ENCODE measurements at regions not wholly inside any gene's neighbourhood (a gene's known extent, or its start where the extent isn't known, plus 50 kb on each side); places are given as distances from the start of the nearest gene placed in this dataset.
A peak's percentile ranks its signal among the peaks of the same experiment; 100 is the strongest.
"Not testable (repeated sequence)": the region's sequence is repeated elsewhere in the genome, so short reads cannot be mapped to it uniquely, and the experiment has no call there.

DNA sequence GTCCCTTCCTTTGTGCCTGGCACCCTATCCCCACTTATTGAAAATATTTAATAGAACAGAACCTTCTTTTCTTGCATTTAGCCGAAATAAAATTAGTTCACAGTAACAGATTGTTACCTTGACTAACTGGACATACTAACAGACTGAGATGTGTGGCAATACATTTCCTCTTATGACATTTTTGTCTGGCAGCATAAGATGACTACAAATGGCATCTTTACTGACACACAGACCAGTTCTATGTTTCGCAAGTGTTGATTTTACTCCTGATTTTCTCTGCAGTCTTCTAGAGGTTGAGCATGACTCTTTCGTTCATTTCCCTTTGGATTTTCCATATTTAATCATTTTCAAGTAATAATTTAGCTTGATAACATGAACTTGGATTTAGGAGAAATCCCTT lies 474.6 kb downstream of the CBLN4 start:
- DNase-seq (ENCODE audit: low read depth) = no peak

DNA sequence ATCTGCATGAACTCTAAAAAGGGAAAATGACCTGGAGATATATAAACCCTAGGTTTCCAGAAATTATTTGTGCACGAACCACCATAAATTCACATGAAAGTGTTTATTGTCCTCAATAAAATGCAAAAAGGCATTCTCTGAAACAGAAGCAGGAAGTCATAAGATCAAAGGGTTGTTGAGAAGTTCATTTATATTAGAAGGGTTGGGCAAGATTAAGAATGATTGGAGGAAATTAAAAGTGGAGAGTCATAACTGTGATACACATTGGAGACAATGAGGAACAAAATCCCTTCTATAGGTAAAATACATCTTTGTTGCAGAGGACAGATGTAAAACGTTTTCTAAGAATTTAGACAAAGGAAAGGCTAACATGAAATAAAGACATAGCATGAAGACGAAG lies 476.8 kb downstream of the CBLN4 start:
- DNase-seq (ENCODE audit: low read depth) = no peak

DNA sequence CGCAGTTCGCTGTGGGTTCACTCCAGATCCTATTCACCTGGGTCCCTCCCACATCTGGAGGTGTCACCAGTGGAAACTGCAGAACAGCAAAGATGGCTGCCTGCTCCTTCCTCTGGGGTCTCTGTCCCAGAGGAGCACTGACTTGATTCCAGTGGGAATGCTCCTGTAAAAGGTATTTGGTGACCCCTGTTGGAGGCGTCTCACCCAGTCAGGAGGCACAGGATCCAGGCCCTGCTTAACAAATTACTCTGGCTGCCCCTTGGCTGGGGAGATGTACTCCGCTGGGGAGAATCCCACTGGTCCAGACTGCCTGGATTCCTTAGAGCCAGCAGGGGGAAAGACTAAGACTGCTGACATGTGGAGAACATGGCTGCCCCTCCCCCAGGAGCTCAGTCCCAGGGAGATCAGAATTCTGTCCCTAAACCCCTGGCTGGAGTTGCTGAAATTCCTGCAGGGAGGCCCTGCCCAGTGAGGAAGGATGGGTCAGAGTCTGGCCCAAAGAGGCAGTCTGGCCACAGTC lies 483.0 kb downstream of the CBLN4 start:
- no peak for DNase-seq (ENCODE audit: low read depth)

DNA sequence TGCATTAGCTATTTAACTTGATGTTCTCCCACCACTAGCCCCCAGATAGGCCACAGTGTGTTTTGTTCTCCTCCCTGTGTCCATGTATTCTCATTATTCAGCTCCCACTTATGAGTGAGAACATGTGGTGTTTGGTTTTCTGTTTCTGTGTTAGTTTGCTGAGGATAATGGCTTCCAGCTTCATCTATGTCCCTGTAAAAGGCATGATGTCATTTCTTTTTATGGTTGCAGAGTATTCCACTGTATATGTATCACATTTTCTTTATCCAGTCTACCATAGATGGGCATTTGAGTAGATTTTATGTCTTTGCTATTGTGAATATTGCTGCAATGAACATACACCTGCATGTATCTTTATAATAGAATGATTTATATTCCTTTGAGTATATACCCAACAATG lies 487.7 kb downstream of the CBLN4 start:
- not testable (repeated sequence) for DNase-seq (ENCODE audit: low read depth)

DNA sequence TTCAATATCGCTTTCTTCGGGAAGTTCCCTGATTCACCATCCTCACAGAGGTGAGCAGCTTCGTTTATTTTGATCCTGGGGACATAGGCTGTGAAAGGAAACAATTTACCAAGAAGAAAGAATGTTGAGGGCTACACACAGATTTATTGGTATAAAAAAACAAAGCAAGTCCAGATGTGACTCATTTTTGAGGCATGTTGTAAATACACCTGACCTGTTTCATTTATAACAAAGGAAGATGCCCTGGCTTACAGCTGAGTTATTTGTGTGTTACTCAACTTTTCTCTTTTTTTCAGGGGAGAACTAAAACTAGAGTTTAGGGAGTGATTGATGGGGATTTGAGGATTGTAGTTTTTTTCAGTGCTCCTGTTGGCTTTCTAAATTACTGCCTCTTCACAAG lies 489.5 kb downstream of the CBLN4 start:
- peak; percentile 75 for DNase-seq (ENCODE audit: low read depth)

DNA sequence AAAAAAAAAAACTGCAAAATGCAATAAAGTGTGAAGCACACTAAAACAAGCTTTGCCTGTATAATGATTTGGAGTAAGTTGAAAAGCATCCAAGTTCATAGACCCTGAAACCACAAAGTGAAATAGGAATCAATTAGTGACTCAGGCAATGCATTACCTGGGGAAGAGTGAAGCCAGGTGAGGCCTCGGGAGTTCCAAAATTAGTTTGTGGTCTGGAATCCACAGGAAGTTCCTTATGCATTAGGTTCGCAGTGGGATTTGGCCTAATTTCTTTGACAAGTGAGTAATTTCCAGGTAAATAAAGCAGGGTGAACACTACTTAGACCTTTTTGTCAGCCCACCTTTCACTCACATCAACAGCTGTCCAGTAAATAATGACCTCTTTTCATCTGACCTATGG lies 490.8 kb downstream of the CBLN4 start:
- DNase-seq (ENCODE audit: low read depth) = peak; percentile 61

DNA sequence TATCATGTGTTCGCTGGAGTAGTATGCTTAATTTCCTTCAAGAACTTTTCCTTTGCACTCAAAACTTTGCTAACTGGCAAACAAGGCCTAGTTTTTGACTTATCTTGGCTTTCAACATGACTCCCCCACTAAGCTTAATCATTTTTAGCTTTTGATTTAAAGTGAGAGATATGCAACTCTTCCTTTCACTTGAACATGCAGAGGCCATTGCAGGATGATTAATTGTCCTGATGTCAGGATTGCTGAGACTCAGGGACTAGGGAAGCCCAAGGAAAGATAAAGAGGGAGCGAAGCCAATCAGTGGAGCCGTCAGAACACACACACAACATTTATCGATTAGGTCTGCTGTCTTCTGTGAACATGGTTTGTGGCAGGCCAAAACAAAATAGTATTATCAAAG lies 491.4 kb downstream of the CBLN4 start:
- DNase-seq (ENCODE audit: low read depth) = no peak

DNA sequence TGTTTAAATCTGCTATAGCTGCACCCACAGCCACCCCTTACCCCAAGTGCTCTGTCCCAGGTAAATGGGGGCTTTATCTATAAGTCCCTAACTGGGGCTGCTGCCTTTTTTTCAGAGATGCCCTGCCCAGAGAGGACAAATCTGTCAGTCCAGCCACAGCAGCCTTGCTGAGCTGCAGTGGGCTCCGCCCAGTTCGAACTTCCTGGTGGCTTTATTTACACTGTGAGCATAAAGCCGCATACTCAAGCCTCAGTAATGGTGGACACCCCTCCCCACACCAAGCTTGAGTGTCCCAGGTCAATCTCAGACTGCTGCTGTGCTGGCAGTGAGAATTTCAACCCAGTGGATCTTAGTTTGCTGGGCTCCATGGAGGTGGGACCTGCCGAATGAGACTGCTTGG lies 505.2 kb downstream of the CBLN4 start:
- no peak for DNase-seq (ENCODE audit: low read depth)

DNA sequence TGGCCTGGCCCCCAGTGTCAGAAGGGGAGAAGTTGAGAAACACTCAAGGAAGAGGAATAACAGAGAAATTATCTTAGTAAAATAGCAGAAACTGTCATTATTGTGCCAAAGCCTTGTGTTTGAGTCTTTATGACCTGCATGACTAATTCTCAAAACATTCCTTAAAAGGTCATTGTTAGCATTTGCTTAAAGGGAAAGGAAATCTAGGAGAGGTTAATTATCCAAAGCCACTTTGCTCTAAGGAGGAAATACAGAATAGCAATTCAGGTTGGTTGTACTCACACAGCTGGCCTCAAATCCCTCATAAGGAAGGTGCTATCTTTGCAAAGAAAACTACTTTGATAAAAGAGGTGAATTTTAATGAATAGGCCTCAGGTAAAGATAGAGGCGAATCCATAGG lies 516.7 kb downstream of the CBLN4 start:
- peak; percentile 67 for DNase-seq (ENCODE audit: low read depth)

DNA sequence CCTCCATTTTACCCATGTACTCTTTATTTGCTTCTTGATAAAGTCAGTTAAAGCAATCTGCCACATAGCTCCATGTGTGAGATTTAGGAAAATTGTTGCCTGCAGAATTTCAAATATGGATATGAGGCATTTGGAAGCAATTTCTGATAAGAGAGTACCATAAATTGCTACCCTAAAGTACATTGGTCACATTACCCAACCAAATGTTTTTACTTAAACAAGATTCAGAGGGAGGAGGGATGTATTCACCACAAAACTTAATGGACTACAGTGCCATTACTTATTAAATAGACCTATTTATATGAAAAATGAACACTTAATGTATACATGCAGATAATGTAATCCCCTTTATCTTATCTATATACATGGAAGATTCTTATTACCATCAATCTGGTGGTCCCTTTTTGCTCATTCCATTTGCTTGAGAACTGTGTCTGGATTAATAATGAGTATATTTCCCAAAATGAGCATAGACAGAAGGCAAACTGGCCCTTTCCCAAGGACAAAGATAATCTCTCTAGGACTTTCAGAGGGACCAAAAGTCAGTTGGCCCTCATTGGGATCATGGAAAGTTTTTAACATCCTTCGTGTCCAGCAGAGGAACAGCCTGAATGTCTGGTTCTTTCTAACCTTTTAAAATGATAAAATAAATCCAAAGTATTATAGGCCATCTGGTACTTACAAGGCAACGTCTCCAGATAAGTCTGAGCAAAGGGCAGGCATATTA lies 526.4 kb downstream of the CBLN4 start:
- DNase-seq (ENCODE audit: low read depth) = no peak

DNA sequence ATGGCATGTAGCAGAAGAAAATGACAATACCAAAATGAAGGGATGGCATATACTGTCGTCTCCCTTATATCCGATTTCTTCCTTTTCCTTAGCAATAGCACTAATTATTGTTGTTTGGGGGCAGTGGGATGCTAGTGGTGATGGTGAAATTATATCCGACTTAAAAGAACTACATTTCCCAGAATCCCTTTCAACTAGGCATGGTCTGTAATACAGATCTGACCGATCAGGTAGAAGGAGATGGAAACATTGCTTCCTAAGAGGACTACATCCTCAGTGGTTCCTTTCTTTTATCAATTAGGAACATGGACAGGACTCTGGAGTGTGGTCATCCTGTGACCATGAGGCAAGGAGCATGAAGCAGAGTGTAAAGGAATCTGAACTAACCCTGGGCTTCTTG lies 532.6 kb downstream of the CBLN4 start:
- DNase-seq (ENCODE audit: low read depth) = no peak

DNA sequence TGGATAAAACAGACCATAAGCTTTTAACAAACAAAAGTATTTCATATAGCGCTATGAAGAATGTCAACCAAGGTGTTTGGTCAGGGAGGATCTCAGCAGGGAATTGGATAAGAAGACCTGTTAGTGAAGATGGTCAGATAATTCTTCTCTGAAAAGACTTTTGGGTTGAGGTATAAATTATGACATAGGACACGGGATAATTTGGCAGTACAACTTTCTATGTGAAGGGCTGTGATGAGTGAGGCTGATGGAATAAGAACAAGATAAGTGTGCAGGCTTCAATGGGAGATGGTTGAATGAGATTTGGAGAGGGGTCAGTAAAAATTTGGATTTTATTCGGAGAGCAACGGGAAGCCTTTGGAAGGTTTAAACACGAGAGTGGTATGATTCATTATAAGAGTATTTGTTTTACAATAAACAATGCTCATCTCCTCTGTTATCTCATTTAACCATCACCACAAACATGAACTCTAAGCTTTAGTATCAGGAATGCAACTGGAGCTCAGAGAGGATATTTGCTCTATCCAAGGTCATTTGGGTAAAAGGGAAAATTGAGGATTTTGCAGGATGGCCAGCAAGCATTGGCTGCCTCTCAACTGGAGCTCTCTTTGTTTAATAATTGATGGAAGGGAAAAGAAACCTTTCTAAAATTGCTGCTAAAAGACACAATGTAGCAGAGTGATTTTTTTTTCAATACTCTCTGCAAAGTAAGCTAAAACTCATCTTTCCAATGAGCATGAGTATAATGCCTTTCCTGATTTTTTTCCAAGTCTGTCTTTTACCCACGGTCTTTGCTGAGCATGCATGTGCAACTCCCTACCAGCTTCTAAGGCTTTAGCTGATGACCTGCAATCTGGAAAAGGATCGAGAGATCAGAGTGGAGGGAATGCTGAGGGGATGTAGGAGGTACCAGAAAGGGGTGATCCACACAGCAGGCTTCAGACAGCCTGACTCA lies 534.0 kb downstream of the CBLN4 start:
- DNase-seq (ENCODE audit: low read depth) = no peak

DNA sequence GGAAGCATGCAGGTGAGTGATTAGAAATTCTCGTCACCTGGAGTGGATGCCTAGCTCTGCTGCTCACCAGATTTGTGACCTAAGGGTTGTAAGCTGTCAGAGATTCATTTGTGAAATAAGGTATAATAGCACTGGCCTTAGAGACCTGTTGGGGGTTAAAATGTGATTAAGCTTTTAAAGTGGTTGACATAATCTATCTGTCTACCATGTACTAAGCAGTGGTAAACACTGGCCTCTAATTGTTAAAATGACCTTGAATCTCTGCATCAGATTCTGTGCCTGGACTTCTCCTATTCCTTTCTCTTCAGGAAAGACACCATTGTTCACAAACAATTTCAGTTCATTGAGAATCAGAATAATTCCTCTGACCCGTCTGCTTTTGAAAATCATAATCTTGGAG lies 536.2 kb downstream of the CBLN4 start:
- no peak for DNase-seq (ENCODE audit: low read depth)

DNA sequence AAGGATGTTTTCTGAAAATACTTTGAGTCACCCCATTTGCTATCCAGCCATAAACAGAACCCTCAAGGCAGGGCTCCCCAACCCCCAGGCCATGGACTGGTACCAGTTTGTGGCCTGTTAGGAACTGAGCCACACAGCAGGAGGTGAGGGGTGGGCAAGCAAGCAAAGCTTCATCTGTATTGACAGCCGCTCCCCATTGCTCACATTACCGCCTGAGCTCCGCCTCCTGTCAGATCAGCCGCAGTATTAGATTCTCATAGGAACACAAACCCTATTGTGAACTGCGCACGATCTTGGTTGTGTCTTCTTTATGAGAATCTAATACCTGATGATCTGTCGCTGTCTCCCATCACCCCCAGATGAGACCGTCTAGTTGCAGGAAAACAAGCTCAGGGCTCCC lies 543.8 kb downstream of the CBLN4 start:
- DNase-seq (ENCODE audit: low read depth) = no peak

DNA sequence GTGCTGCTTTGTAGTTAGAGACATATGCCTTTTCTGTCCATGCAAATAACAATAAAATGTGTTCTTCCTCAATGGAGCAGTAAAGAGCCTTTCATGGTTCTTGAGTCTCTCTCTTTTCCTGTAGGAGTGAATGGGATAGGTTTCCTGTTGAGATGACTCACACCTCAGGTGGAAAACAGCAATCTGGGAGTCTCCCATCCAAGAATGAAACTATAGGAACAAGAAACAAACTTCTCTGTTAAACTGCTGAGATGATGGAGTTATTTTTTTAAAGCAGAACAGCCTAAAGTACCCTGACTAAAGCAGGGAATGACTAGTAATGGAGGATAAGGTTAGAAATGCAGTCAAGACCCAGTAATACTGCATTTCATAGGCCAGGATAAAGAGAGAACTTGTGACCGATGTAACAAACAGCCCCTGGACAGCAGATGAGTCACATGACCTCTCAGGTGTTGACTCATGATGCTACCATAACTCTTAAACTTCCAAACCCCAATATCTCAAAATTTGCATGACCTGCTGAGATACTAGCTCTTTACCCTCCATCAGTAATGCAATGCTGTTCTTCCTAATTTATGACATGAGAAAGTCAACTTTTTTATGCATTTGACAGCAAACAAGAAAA lies 548.9 kb downstream of the CBLN4 start:
- peak; percentile 48 for DNase-seq (ENCODE audit: low read depth)

DNA sequence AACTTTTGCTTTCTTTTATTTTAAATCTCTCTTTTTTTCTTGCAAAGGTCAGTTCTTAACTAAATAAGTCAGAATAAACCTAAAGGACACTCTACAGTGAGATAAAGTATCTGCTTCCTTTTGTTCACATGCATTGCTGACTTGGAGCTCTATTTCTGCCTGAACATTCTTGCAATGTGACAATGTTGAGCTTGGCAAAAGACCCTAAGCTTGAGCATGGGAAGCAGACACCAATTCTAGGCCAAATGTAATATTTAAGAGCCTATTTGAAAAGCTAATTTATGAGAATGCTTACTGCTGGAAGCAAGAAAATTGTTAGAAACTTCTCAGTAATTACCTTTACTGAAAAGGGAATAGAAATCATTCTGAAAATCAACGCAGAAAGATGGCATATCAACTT lies 556.2 kb downstream of the CBLN4 start:
- DNase-seq (ENCODE audit: low read depth) = no peak

DNA sequence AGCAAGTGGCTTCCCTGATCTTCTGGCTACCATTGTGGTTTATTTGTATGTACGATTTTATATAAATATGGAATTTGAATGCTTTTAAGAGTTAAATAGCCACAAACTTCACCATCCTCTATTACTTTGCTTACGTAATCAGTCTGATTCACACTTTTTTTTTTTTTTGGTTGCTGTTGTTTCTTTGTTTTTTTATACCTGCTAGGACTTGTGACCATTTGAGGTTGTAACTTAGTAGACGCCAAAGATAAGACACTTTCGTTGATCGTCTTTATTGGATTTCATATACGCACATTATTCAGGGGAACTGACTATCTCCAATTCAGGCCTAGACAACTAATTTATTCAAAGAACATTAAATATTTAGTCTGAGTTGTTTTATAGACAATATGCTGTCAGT lies 559.0 kb downstream of the CBLN4 start:
- DNase-seq (ENCODE audit: low read depth) = no peak

DNA sequence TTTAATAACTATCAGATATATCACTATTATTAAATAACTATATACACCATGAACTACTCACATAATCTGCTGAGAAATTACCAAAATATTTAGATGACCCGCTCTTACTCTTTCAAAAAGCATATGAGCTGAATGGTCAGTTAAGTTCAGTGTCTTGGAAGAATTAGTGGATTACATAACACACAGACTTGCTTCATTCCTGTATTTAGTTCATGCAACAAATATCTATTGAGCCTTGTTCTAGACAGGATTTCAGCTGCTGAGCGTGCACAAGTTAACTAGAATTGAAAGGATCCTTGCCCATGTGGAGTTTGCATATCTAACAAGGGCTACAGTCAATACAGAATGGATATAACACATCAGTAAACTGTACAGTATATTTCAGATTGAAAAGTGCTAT lies 566.2 kb downstream of the CBLN4 start:
- DNase-seq (ENCODE audit: low read depth) = no peak

DNA sequence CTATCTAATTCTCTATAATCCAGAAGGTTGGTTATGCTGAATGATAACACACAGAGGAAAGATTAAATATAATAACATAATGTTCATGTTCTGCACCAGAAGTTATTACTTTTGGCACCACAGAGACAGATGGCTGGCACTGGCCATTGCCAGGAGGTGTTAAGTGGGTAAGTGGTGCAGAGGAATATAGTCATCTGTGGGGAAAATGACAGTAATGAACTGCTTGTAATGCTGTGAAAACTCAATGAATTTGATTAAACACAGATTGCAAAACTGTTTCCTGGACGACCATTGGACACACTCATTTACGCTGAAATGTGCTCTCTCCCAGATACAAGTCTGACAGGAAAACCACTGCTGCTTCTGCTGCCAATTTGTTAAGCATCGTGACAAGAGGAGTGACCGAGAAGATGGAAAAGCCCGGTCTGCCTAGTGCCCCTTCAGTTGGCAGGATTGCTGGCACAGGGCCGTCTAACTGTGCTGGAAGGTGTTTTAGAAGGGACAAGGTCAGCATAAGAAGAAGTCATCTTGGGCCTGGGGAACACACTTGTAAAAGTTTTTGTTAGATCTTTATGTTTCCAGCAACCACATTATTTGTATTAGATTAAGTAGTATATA lies 567.4 kb downstream of the CBLN4 start:
- DNase-seq (ENCODE audit: low read depth) = no peak

DNA sequence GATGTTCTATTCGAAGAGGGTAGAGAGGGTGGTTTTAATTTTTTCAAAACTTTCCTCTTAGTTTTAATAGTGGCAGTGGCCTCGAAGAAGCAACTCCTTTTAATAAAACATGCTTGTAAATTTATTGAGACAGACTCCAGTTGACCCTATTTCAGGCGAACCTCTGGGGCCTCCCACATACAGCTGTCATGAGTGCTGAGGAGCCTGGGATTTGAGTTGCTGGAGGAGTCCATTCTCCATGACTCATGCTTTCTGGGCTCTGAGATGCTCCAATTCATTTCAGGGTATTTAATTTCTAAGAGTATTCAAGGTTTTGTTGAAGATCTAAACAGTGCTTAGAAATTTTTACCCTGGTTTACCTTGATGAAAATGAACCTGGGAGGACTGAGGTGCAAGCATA lies 580.4 kb downstream of the CBLN4 start:
- DNase-seq (ENCODE audit: low read depth) = no peak

DNA sequence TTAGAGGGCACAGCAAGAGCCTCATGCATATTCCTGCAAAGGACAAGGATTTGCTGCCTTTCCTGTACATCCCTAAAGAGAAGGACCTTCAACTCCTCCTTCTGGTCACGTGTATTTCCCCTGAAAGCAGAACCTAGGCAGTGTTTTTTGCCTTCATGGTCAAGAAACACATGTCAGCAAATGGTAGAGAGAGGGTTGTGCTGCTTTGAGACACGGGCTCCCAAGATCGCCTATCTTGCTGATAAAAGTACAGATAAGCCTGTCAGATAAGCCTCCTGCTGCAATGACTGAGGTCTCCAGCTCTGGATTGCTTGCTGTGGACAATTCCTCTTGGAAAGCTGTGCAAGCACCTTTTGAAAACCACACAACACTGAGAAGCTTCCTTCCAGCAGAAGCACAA lies 580.8 kb downstream of the CBLN4 start:
- DNase-seq (ENCODE audit: low read depth) = no peak

DNA sequence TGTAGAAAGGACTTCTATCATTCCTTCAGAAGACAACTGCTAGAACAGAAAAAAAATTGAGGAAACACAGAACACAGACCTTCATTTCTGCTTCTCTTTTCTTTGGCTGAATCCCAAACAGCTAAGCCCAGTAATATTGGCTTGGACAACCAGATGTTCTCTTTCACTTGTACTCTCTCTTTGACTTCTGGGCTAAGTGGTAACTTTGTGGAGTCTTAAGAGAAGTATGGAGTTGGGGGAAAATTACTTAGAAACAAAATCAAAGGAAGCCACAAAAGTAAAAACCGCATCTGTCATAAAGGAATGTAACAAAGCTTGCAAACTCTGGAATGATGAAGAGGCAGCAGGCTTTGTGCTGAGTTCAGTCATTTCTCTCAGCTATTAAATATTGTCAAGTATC lies 587.5 kb downstream of the CBLN4 start:
- DNase-seq (ENCODE audit: low read depth) = no peak
